ENCODE measurements at regions not wholly inside any gene's neighbourhood (a gene's known extent, or its start where the extent isn't known, plus 50 kb on each side); places are given as distances from the start of the nearest gene placed in this dataset.
A peak's percentile ranks its signal among the peaks of the same experiment; 100 is the strongest.

GRCh38 chr12:46455648-46456352, 83.2 kb upstream of the SLC38A2 start:
- intact Hi-C loops (cut with DNase I): no loop called here
- ATAC-seq (no peak), DNase-seq (ENCODE audit: missing footprints) (no peak)

- DNase-seq (ENCODE audit: missing footprints) (no peak), ATAC-seq (no peak)
- intact Hi-C loops (cut with DNase I): no loop called here
Observed at GRCh38 chr12:46454981-46455380, 82.4 kb upstream of the SLC38A2 start.

GRCh38 chr12:46453428-46453827, 80.9 kb upstream of the SLC38A2 start:
- ATAC-seq (no peak), DNase-seq (ENCODE audit: missing footprints) (no peak)
- intact Hi-C loops (cut with DNase I): no loop called here

GRCh38 chr12:46452776-46453175, 80.2 kb upstream of the SLC38A2 start:
- intact Hi-C loops (cut with DNase I): no loop called here
- DNase-seq (ENCODE audit: missing footprints) (no peak), ATAC-seq (no peak)

- DNase-seq (ENCODE audit: missing footprints) (no peak), ATAC-seq (no peak)
- intact Hi-C loops (cut with DNase I): no loop called here
Observed at GRCh38 chr12:46452061-46452615, 79.6 kb upstream of the SLC38A2 start.

- DNase-seq (ENCODE audit: missing footprints): no peak
- no peak for ATAC-seq
- intact Hi-C loops (cut with DNase I): no loop called here
Observed at GRCh38 chr12:46451276-46452021, 78.9 kb upstream of the SLC38A2 start.

- intact Hi-C loops (cut with DNase I): no loop called here
- ATAC-seq (peak; percentile 84), DNase-seq (ENCODE audit: missing footprints) (peak; percentile 84)
Observed at GRCh38 chr12:46450279-46450748, 77.7 kb upstream of the SLC38A2 start.

GRCh38 chr12:46449856-46450255, 77.3 kb upstream of the SLC38A2 start:
- ATAC-seq (peak; percentile 10), DNase-seq (ENCODE audit: missing footprints) (no peak)
- intact Hi-C loops (cut with DNase I): no loop called here

- ATAC-seq (no peak), DNase-seq (ENCODE audit: missing footprints) (no peak)
- intact Hi-C loops (cut with DNase I): no loop called here
Observed at GRCh38 chr12:46449316-46449715, 76.7 kb upstream of the SLC38A2 start.

GRCh38 chr12:46446645-46447044, 74.1 kb upstream of the SLC38A2 start:
- intact Hi-C loops (cut with DNase I): no loop called here
- no peak for DNase-seq (ENCODE audit: missing footprints)

GRCh38 chr12:46445551-46446235, 73.1 kb upstream of the SLC38A2 start:
- no peak for ATAC-seq
- intact Hi-C loops (cut with DNase I): no loop called here
- no peak for DNase-seq (ENCODE audit: missing footprints)

More at GRCh38 chr12:46446645-46447044, 74.1 kb upstream of the SLC38A2 start:
- ATAC-seq: no peak

GRCh38 chr12:46445093-46445492, 72.5 kb upstream of the SLC38A2 start:
- no peak for ATAC-seq
- intact Hi-C loops (cut with DNase I): no loop called here
- no peak for DNase-seq (ENCODE audit: missing footprints)

GRCh38 chr12:46443594-46444263, 71.2 kb upstream of the SLC38A2 start:
- no peak for ATAC-seq
- DNase-seq (ENCODE audit: missing footprints): no peak
- intact Hi-C loops (cut with DNase I): no loop called here

- ATAC-seq: no peak
- intact Hi-C loops (cut with DNase I): no loop called here
- DNase-seq (ENCODE audit: missing footprints): no peak
Observed at GRCh38 chr12:46442738-46443137, 70.2 kb upstream of the SLC38A2 start.

- DNase-seq (ENCODE audit: missing footprints) (no peak), ATAC-seq (no peak)
- intact Hi-C loops (cut with DNase I): no loop called here
Observed at GRCh38 chr12:46442239-46442638, 69.7 kb upstream of the SLC38A2 start.

GRCh38 chr12:46439793-46440511, 67.4 kb upstream of the SLC38A2 start:
- intact Hi-C loops (cut with DNase I): no loop called here
- DNase-seq (ENCODE audit: missing footprints) (no peak), ATAC-seq (no peak)

- intact Hi-C loops (cut with DNase I): no loop called here
- ATAC-seq: no peak
- DNase-seq (ENCODE audit: missing footprints): no peak
Observed at GRCh38 chr12:46438719-46439319, 66.2 kb upstream of the SLC38A2 start.

- DNase-seq (ENCODE audit: missing footprints) (no peak), ATAC-seq (no peak)
- intact Hi-C loops (cut with DNase I): no loop called here
Observed at GRCh38 chr12:46438256-46438655, 65.7 kb upstream of the SLC38A2 start.
